Skin of body (tissue), 2 donors: ENCODE measurements at regions not wholly inside any gene's neighbourhood (a gene's known extent, or its start where the extent isn't known, plus 50 kb on each side); places are given as distances from the start of the nearest gene placed in this dataset. TPM values are rescaled to one million over a fixed set of nuclear protein-coding genes. Genes with fewer than 3 reads are reported as not detected.
"Not testable (repeated sequence)": the region's sequence is repeated elsewhere in the genome, so short reads cannot be mapped to it uniquely, and the experiment has no call there.

Experiments used
- DNase-seq: peaks from one replicate; lab custom pipeline; 2025; lab: John Stamatoyannopoulos, UW
- small RNA-seq: library from RNA; depleted of rRNA; stranded (forward); fragments of <200 nt; gene quantifications from one replicate; pipeline ENCODE3, GENCODE V24; 2014; ENCODE audit warnings: low replicate concordance

DNA sequence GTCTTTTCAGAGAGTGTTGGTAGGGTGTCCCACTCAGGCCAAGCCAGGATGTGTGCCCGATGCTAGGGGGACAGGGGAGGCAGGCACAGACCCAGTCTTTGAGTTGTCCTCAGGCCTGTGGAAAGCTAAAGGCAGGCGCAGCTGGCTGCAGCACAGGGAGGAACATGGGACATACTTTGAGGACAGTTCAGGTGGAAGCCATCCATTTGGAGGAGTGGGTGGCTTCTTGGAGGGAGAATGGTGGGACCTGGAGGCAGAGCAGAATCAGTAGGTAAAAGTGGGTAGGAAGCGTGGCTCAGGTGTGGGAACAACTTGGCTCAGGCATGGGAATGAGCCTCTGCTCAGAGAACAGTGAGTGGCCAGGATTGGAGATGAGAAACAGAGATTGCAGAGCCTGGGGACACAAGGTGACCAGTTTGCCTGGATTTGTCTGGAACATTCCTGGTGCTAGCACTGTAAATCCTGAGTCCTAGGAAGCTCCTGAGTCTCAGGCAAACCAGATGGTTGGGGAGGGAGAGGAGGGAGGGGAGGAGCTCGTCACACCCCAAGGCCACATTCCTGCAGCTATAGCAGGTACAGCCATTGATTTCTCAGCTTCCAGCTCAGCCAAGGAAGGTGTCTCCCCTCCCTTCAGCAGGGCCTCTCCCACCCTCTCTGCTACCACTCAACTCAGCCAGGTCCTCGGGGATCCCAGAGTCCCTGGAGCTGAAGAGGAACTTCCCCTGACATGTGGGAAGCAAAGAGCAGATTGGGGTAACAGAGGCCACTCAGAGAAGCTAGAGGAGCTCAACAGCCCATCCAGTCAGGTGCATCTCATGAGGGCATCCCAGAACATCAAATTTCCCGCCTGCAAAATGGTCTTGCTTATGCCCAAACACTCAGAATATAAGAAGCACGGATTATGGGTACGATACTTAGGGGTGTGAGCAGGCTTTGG is 65.2 kb upstream of the TINAGL1 start:
- DNase-seq = no peak

DNA sequence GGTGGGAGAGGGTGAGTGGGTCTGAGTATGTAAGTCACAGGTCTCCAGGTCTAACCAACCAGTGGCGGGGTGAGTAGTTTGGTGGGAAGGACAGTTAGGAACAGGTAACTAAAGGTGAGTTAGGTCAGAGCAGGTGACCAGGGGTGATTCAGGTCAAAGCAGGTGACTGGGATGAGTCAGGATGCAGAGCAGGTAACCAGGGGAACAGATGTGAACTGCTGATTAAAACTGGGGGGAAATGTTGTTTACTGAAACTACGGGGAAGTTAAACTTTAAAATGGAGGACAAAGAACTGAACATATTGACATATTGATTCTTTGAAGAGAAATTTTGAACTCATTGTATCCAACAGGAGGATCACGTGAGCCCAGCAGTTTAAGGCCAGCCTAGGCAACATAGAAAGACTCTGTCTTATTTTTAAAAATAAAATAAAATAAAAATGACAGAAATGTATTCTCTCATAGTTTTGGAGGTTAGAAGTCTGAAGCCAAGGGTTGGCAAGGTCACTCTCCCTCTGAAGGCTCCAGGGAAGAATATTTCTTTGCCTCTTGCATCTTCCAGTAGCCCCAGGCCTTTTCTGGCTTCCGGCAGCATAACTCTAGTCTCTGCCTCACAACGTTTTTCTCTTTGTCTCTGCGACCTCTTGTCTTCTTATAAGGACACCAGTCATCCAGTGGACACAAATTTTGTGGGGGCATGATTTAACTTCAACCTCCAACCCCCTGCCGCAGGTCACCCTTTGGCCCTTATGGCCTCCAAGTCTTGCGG is 64.3 kb upstream of the TINAGL1 start:
- DNase-seq = no peak

DNA sequence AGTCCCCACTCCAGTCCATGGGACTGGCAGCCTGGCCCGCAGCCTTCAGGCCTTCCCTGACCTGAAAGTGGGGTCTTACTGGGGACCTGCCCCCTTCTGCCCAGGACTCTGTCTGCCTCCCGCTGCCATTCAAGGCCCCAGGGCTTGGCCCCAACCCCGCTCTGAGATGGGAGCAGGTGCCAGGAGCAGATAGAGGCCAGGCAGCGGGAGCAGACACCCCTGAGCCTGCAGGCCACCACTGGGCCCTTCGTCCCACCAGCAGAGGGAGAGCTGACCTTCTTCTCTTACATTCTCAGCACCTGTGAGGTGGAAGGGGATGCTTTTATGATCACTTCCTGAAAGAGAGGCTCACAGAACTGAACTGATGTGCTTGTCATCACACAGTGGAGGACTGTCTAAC is 62.2 kb upstream of the TINAGL1 start:
- no peak for DNase-seq

DNA sequence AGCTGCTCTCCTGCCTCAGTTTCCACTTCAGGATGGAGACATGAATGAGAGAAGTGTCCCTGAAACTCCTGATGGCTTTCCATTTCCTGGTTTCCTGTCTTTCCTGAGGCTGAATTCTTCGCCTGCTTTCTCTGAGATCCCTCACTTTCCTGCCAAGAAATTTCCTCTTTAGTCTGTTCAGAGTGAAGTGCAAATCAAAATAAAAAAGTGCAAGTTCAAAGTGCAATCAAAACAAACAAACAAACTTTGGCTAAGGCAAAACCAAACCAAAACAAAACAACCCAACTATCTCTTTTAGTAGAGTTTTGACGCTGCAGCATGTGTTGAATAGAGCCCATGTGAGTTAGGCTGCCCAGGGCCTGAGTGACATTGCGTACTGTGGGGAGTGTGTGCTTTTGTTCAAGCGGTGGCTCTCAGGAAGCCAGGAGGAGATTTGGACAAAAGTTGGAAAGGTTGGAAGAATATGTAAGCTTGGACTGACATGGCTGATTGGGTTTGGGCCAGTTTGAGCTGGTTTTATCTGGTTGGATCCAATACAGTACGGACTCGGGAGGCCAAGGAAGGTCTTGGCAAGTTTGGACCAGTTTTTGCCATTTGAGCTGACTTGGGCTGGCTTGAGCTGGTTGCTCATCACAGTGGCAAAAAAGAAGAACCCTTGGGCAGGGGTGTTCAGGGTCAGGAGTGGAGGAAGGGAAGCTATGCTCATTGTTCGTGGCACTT is 61.1 kb upstream of the TINAGL1 start:
- DNase-seq = no peak

DNA sequence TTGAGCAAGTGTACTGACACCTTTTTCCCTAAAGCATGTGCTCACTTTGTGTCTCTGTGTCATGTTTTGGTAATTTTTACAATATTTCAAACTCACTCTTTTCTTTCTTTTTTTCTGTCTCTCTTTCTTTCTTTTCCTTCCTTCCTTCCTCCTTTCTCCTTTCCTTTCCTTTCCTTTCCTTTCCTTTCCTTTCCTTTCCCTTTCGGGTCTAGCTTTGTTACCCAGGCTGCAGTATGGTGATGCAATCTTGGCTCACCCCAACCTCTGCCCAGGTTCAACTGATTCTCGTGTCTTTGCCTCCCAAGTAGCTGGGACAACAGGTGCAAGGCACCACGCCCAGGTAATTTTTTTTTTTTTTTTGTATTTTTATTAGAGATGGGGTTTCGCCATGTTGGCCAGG is 60.4 kb upstream of the TINAGL1 start:
- DNase-seq = no peak

DNA sequence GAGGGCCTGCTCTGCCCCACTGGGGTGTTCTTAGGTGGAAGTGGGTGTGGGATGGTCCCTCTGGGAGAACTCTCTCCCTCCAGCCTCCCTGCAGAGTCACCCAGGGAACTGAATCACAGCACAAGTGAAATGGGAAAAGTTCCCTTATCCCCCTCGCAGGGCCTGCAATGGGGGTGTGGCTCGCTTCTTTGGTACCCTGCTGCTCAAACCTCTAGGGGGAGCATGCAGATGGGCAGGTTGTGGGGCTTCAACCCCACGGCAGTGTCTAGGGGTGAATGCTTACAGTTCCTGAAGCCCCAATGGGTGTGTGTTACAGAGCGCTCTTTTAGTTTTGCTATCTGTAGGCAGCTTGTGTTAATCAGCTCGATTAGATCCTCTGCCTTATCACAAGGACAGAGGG is 59.0 kb upstream of the TINAGL1 start:
- no peak for DNase-seq

DNA sequence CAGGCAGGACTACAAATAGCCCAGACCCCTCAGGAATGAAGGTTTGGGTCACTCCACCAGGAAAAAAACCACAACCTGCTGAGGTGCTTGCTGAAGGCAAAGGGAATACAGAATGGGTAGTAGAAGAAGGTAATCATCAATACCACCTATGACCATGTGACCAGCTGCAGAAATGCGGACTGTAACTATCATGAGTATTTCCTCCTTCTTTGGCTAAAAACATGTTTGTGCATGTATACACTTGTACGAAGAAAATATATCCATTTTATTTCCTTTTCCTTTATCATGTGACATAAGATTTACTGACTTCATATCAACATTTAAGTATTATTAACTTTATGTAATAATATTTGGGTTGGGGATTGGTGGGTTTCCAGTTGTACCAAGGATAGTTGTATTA is 58.3 kb upstream of the TINAGL1 start:
- DNase-seq = not testable (repeated sequence)

DNA sequence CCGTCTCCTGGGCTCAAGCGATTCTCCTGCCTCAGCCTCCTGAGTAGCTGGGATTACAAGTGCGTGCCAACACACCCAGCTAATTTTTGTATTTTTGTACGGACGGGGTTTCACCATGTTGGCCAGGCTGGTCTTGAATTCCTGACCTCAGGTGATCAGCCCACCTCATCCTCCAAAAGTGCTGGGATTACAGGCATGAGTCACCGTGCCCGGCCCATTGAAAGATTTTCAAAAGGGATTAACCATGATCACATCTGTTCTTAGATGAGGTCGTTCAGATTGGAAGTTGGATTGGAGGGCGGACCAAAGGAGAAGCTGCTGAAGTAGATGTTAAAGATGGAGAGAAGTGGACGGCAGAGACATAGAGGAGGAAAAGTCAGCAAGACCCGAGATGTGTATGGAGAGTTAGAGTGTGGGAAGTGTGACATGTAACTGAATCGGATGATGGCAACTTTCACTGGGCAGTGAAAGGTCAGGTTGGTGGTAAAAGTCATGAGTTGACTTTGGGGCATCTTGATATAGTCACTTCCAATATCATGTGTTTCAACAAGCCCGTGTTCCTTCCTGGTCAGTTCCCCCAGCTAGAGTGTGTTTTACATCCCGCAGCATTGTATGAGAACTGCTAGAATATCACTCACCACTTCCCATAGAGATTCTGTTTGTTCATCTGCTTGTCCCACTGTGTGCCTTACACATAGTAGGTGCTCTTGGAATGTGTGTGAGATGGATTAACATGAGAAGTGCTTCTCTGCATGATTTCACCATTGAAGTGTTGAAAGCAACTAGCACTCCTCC is 54.4 kb upstream of the TINAGL1 start:
- no peak for DNase-seq

DNA sequence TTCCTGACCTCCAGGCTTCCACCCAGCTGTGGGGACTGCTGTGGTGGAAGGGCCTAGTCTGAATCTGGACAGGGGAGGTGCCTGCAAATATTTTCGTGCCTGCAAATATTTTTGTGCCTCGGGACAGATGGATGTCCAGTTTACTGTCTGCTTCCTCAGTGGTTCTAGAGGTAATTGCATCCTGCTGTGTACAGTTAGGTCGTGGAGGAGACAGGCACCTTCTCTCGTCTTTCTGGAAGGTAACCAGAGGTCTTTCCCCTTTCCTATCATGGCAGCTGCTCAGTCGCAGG is 53.8 kb upstream of the TINAGL1 start:
- DNase-seq = no peak

DNA sequence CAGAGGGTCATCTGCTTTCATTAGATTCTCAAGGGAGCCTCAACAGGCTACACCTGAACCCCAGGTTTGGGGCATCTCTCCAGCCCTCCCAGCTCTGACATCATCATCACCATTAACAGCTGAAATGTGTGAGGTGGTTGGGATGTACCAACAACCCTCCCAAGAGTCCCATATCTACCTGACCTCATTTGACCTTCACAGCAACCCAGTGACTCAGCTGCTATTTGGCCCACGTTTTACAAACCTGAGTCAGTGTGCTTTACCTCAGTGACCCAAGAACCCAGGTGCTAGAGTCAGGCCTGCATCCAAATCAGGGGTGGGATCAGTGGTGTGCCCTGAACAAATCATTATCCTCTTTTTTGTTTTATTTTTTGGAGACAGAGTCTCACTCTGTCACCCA is 53.3 kb upstream of the TINAGL1 start:
- no peak for DNase-seq

DNA sequence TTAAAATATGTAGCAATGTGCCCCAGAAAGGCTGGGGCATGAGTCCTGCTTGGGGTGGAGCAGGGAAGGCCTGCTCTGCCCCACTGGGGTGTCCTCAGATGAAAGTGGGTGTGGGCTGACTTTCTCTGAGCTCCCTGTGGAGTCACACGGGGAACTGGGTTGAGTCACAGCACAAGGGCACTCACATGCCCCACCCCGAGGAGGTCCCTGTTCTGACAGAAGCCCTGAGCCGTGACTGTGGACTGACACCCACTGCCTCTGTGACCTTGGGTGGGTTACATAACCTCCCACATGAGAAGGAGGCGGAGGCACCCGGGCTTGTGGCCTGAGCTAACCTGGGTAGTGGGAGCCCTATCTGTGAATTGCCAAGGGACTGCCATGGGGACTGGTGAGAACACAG is 52.5 kb upstream of the TINAGL1 start:
- no peak for DNase-seq

DNA sequence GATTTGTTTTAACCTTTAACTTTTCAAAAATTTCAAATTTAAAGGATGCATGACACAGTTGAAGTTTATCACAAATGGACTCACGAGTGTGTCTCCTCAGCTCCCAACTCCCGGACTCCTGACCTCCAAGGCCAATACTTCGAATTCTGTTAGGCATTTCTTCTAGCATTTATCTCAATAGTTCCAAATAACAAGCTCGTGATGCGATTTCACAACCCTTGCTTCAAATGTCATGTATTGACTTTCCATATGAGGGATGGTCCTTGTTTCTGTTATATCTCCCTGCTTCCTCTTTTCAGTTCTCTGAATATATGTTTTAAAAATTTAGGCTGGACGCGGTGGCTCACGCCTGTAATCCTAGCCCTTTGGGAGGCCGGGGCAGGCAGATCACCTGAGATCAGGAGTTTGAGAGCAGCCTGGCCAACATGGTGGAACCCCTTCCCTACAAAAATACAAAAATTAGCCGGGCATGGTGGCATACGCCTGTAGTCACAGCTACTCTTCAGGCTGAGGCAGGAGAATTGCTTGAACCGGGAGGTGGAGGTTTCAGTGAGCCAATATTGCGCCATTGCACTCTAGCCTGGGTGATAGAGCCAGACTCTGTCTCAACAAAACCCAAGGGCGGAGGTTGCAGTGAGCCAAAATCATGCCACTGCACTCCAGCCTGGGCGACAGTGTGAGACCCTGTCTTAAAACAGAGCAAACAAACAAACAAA is 52.0 kb upstream of the TINAGL1 start:
- DNase-seq = no peak

Small RNAs in the stretch of these regions (small RNA-seq; reads per million reads assigned to genes)
- not detected for gene RF00019
- not detected for gene RNU6-40P
